K562 (cell line): ENCODE measurements at regions not wholly inside any gene's neighbourhood (a gene's known extent, or its start where the extent isn't known, plus 50 kb on each side); places are given as distances from the start of the nearest gene placed in this dataset.

ENCODE experiments used
- ATAC-seq: fragments of 200-7000 bp; cut with Tn5 transposase; 3 replicates; pipeline ENCODE4 v1.9.1; 2020; ENCODE audit warnings: moderate library complexity
- BruUV-seq: library from RNA; stranded (reverse); fragments of 400-500 nt; replicated peaks from 2 replicates; lab custom pipeline; 2021; lab: Mats Ljungman, UMichigan
- CTCF ChIA-PET: fragments of 300-600 bp; formaldehyde crosslinking; extraction: SDS; loops from one replicate; lab custom pipeline; 2021; ENCODE audit warnings: low intra/inter-chr PET ratio; lab: Yijun Ruan, JAX
- POLR2A ChIA-PET: fragments of 300-600, 350-650 bp; sonication (Branson Sonifier 250); formaldehyde crosslinking; extraction: SDS; loops from one replicate; lab custom pipeline; 2021; ENCODE audit warnings: antibody characterized with exemption, inconsistent platforms; lab: Yijun Ruan, JAX
- DNase-seq, 4 experiments: peaks; one replicate each; pipeline versions ENCODE4 v3.0.0 to v3.0.0-alpha.2; 2011 to 2018; ENCODE audit warnings: low spot score in 3 of 4, mixed read lengths in 3 of 4; ENCODE audit errors: extremely low read depth in 1 of 4
- FAIRE-seq: peaks from 2 replicates; lab custom pipeline; 2011; peaks lifted over from hg19 to GRCh38; lab: Jason Lieb, UNC
- H2AFZ ChIP-seq: 2 replicates; pipeline ENCODE4 v1.6.0; 2011; ENCODE audit warnings: low read depth, low read length, control low read depth, inconsistent platforms
- H3K27ac ChIP-seq: fragments of 200-600 bp; 3 replicates; pipeline ENCODE4 v1.8.0; 2011; ENCODE audit warnings: low read depth, mild to moderate bottlenecking, control low read depth, inconsistent platforms, low read length, moderate library complexity, mixed read lengths; ENCODE audit errors: extremely low read depth
- H3K27me3 ChIP-seq, 2 experiments: fragments of 300-600 bp in 1 of 2; 2 replicates in 1 of 2; 3 replicates in 1 of 2; pipeline versions ENCODE4 v1.6.0 to v1.8.0; 2011; ENCODE audit warnings: inconsistent platforms in 2 of 2, low read length in 2 of 2, mild to moderate bottlenecking in 1 of 2, mixed read lengths in 1 of 2, moderate library complexity in 1 of 2; ENCODE audit not compliant: control insufficient read depth in 2 of 2, insufficient read depth in 2 of 2
- H3K36me3 ChIP-seq: fragments of 300-600 bp; 3 replicates; pipeline ENCODE4 v1.8.0; 2011; ENCODE audit warnings: mild to moderate bottlenecking, low read length, inconsistent platforms; ENCODE audit not compliant: control insufficient read depth, insufficient read depth
- H3K4me1 ChIP-seq, 2 experiments: fragments of 200-600 bp in 1 of 2; replicated peaks in 1 of 2; 2 replicates in 1 of 2; 3 replicates in 1 of 2; pipeline versions ENCODE4 v1.5.1 to v1.8.0; 2011; ENCODE audit warnings: inconsistent platforms in 2 of 2, low read length in 2 of 2, mild to moderate bottlenecking in 1 of 2, mixed read lengths in 1 of 2, moderate library complexity in 1 of 2; ENCODE audit not compliant: control insufficient read depth in 2 of 2, insufficient read depth in 2 of 2
- H3K4me2 ChIP-seq: 2 replicates; pipeline ENCODE4 v1.6.1; 2011; ENCODE audit warnings: low read length, control low read depth, inconsistent platforms, mixed read lengths; ENCODE audit not compliant: insufficient read depth
- H3K4me3 ChIP-seq: fragments of 200-600 bp; sonication (generic), shearing (Covaris generic); 2 replicates; pipeline ENCODE4 v1.5.1; 2016; ENCODE audit warnings: control low read depth, inconsistent platforms
- H3K79me2 ChIP-seq: fragments of 200-600 bp; 3 replicates; pipeline ENCODE4 v1.8.0; 2011; ENCODE audit warnings: low read length, inconsistent platforms; ENCODE audit not compliant: control insufficient read depth, insufficient read depth
- H3K9ac ChIP-seq, 2 experiments: 2 replicates each; pipeline versions ENCODE4 v1.6.0 to v1.6.1; 2011; ENCODE audit warnings: low read depth in 2 of 2, low read length in 2 of 2, control low read depth in 1 of 2, inconsistent platforms in 1 of 2, mild to moderate bottlenecking in 1 of 2, mixed read lengths in 1 of 2; ENCODE audit not compliant: insufficient read depth in 1 of 2
- H3K9me1 ChIP-seq: one replicate; pipeline ENCODE4 v1.6.0; 2011; ENCODE audit warnings: inconsistent platforms, mild to moderate bottlenecking, low read length, moderate library complexity; ENCODE audit not compliant: control insufficient read depth, insufficient read depth
- H3K9me3 ChIP-seq: replicated peaks from 2 replicates; pipeline ENCODE4 v1.5.1; 2011; ENCODE audit warnings: low read depth, low read length, inconsistent platforms; ENCODE audit not compliant: control insufficient read depth, insufficient read depth
- H4K20me1 ChIP-seq: replicated peaks from 2 replicates; pipeline ENCODE4 v1.6.1; 2011; ENCODE audit warnings: low read length, inconsistent platforms, mixed read lengths; ENCODE audit not compliant: control insufficient read depth, insufficient read depth
- CHCHD3 ChIP-seq: fragments of 250-450 bp; sonication (Bioruptor Pico); IDR thresholded peaks from 2 replicates; pipeline ENCODE4 v2.1.2; 2022; ENCODE audit warnings: mild to moderate bottlenecking
- CXXC5 ChIP-seq: fragments of 250-450 bp; sonication (Bioruptor Pico); IDR thresholded peaks from 2 replicates; pipeline ENCODE4 v1.8.0; 2022; ENCODE audit warnings: inconsistent platforms, mild to moderate bottlenecking, moderate library complexity
- GABPB2 ChIP-seq: fragments of 250-450 bp; sonication (Bioruptor Pico); conservative IDR thresholded peaks from 2 replicates; pipeline ENCODE4 v1.5.1; 2021; ENCODE audit warnings: mild to moderate bottlenecking
- RAD21 ChIP-seq, 2 experiments: fragments of 250-450 bp in 1 of 2; fragments of 450-650 bp in 1 of 2; sonication (Bioruptor Pico) in 1 of 2; formaldehyde crosslinking in 1 of 2; IDR thresholded peaks in 1 of 2; conservative IDR thresholded peaks in 1 of 2; 2 replicates each; pipeline versions ENCODE4 v1.4.0 to v1.8.0; 2020 to 2022; ENCODE audit warnings: mild to moderate bottlenecking in 2 of 2, moderate library complexity in 1 of 2
- U2AF1 ChIP-seq: fragments of 200-400 bp; formaldehyde crosslinking; optimal IDR thresholded peaks from 2 replicates; pipeline ENCODE3; 2017; ENCODE audit warnings: mild to moderate bottlenecking, low read depth, low read length, moderate library complexity
- ZBTB17 ChIP-seq: fragments of 450-650 bp; formaldehyde crosslinking; IDR thresholded peaks from 2 replicates; pipeline ENCODE4 v1.4.0; 2020; ENCODE audit warnings: mild to moderate bottlenecking
- ZNF184 ChIP-seq: sonication (generic); formaldehyde crosslinking; IDR thresholded peaks from 2 replicates; pipeline ENCODE4 v1.5.0; 2020; ENCODE audit warnings: missing genetic modification reagents
- ZNF239 ChIP-seq: fragments of 250-450 bp; sonication (Bioruptor Pico); IDR thresholded peaks from 2 replicates; pipeline ENCODE4 v1.4.0; 2020; ENCODE audit warnings: mild to moderate bottlenecking
- WGBS: fragments of 100-300 bp; shearing (Covaris generic); methylation state at CpG from one replicate; pipeline ENCODE4 v1.1.6; 2016; ENCODE audit warnings: low coverage, mixed read lengths; ENCODE audit not compliant: insufficient coverage; ENCODE audit errors: missing lambda C conversion rate; 5-methylcytosine and 5-hydroxymethylcytosine counted together
- in situ Hi-C: fragments of 300-500 bp; cut with MboI; formaldehyde crosslinking; loops from 4 replicates; pipeline ENCODE4 v1.15.0; 2018; ENCODE audit warnings: inconsistent platforms, mixed read lengths
- intact Hi-C: fragments of 100-400 bp; cut with micrococcal nuclease; formaldehyde crosslinking; loops from 2 replicates; pipeline ENCODE4 v1.14.2; 2022
- TF ChIP-seq, protein P1 (sequence below): fragments of 250-450 bp; sonication (Bioruptor Pico); IDR thresholded peaks from 2 replicates; pipeline ENCODE4 v1.8.0; 2022; ENCODE audit warnings: inconsistent platforms, mild to moderate bottlenecking, moderate library complexity, borderline replicate concordance
- TF ChIP-seq, protein P2 (sequence below): fragments of 250-450 bp; sonication (Bioruptor Pico); IDR thresholded peaks from 2 replicates; pipeline ENCODE4 v1.6.1; 2021; ENCODE audit warnings: mild to moderate bottlenecking
- TF ChIP-seq, protein P3 (sequence below): fragments of 250-450 bp; sonication (Bioruptor Pico); IDR thresholded peaks from 2 replicates; pipeline ENCODE4 v1.4.0; 2020; ENCODE audit warnings: mild to moderate bottlenecking
- TF ChIP-seq, protein P4 (sequence below): sonication (generic); formaldehyde crosslinking; IDR thresholded peaks from 2 replicates; pipeline ENCODE4 v1.8.1; 2023; ENCODE audit warnings: mild to moderate bottlenecking, missing genetic modification reagents

DNA sequence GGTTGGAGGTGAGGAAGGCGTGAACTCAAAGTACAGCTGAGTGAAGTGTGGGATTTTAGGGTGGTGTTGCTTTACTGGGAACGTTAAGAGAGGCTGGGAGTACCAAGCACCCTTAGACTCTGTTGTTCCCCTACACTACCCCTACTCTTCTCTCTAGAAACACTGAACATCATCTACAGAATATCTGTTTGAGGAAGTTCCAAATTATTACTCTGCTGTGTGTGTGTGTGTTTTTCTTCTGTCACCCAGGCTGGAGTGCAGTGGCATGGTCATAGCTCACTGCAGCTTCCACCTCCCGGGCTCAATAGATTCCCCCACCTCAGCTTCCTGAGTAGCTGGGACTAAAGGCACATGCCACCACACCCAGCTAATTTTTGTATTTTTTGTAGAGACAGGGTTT lies 76.7 kb upstream of the AP1S2 start:
- intact Hi-C loops (no loop called here), in situ Hi-C loops (no loop called here)
- Histone ChIP-seq H3K9me1 (no peaks in the 10 kb centered on the region), H3K27me3 (no peaks in the 10 kb centered on the region), H3K27ac (no peak overlapping the region), H3K9ac (no peak overlapping the region), H3K36me3 (no peaks in the 10 kb centered on the region), H3K4me3 (no peak overlapping the region), H3K9me3 (no peaks in the 10 kb centered on the region), H3K4me1 (peaks cover 0 to 2% of the 10 kb centered on the region in 2 experiments; a peak in 1 of 5 replicates), H2AFZ (no peak overlapping the region), H4K20me1 (no peaks in the 10 kb centered on the region), H3K79me2 (no peaks in the 10 kb centered on the region), H3K4me2 (no peak overlapping the region)
- POLR2A ChIA-PET = interaction anchor here (1.4 kb wide), 1 partner anchor 10 kb away, joined by 4 read pairs; no protein-coding TSS in a partner anchor
- no peak for FAIRE-seq
- no peak for DNase-seq
- no TSS peak for BruUV-seq
- CTCF ChIA-PET = no interaction called here
- no peak for TF ChIP-seq ZBTB17 (CRISPR knock-in tag)
- TF ChIP-seq CXXC5 (CRISPR knock-in tag) = no peak
- TF ChIP-seq RAD21 (CRISPR knock-in tag; conservative IDR thresholded peaks at IDR 0.05 in 1 of 2, IDR thresholded peaks at IDR 0.05 in 1 of 2) = no peak
- no peak for TF ChIP-seq ZNF239
- TF ChIP-seq, protein P1, sequence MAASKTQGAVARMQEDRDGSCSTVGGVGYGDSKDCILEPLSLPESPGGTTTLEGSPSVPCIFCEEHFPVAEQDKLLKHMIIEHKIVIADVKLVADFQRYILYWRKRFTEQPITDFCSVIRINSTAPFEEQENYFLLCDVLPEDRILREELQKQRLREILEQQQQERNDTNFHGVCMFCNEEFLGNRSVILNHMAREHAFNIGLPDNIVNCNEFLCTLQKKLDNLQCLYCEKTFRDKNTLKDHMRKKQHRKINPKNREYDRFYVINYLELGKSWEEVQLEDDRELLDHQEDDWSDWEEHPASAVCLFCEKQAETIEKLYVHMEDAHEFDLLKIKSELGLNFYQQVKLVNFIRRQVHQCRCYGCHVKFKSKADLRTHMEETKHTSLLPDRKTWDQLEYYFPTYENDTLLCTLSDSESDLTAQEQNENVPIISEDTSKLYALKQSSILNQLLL (CRISPR knock-in tag) = no peak
- TF ChIP-seq CHCHD3 (CRISPR knock-in tag) = no peak
- no peak for TF ChIP-seq GABPB2 (CRISPR knock-in tag)
- TF ChIP-seq, protein P2, sequence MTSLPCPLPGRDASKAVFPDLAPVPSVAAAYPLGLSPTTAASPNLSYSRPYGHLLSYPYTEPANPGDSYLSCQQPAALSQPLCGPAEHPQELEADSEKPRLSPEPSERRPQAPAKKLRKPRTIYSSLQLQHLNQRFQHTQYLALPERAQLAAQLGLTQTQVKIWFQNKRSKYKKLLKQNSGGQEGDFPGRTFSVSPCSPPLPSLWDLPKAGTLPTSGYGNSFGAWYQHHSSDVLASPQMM (CRISPR knock-in tag) = no peak
- TF ChIP-seq, protein P3, sequence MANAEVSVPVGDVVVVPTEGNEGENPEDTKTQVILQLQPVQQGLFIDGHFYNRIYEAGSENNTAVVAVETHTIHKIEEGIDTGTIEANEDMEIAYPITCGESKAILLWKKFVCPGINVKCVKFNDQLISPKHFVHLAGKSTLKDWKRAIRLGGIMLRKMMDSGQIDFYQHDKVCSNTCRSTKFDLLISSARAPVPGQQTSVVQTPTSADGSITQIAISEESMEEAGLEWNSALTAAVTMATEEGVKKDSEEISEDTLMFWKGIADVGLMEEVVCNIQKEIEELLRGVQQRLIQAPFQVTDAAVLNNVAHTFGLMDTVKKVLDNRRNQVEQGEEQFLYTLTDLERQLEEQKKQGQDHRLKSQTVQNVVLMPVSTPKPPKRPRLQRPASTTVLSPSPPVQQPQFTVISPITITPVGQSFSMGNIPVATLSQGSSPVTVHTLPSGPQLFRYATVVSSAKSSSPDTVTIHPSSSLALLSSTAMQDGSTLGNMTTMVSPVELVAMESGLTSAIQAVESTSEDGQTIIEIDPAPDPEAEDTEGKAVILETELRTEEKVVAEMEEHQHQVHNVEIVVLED (CRISPR knock-in tag) = no peak
- TF ChIP-seq ZNF184 = no peak
- TF ChIP-seq, protein P4, sequence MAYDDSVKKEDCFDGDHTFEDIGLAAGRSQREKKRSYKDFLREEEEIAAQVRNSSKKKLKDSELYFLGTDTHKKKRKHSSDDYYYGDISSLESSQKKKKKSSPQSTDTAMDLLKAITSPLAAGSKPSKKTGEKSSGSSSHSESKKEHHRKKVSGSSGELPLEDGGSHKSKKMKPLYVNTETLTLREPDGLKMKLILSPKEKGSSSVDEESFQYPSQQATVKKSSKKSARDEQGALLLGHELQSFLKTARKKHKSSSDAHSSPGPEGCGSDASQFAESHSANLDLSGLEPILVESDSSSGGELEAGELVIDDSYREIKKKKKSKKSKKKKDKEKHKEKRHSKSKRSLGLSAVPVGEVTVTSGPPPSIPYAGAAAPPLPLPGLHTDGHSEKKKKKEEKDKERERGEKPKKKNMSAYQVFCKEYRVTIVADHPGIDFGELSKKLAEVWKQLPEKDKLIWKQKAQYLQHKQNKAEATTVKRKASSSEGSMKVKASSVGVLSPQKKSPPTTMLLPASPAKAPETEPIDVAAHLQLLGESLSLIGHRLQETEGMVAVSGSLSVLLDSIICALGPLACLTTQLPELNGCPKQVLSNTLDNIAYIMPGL (CRISPR knock-in tag) = no peak
- no peak for TF ChIP-seq U2AF1
- WGBS = 4% methylated on average over 3 of the region's 3 CpGs
- no peak for ATAC-seq
